ENCODE measurements at regions not wholly inside any gene's neighbourhood (a gene's known extent, or its start where the extent isn't known, plus 50 kb on each side); places are given as distances from the start of the nearest gene placed in this dataset.

DNA sequence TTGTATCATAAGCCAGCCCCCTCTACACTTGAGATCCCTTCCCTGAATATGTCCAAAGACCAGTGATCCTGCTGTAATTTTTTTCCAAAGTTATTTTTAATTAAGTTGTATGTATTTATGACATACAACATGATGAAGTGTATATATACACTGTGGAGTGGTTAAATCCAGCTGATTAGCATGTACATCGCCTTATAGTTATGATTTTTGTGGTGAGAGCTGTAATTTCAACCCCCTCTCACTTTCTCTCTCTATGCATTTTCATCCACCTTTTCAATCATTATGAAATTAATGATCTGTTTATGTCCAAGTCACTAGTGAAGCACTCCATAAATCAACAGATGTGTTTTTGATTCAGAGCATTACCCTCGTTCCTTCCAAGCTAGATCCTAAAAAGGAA lies 85.3 kb downstream of the KCTD12 start (continued):
- no peak for TF ChIP-seq CHD7 (IDR thresholded peaks at IDR 0.05; ENCODE audit: insufficient replicate concordance, low read length)
- no peak for TF ChIP-seq USF2 (IDR thresholded peaks at IDR 0.05; ENCODE audit: low read length)

All from H1 (cell line).